ENCODE measurements at regions not wholly inside any gene's neighbourhood (a gene's known extent, or its start where the extent isn't known, plus 50 kb on each side); places are given as distances from the start of the nearest gene placed in this dataset.

DNA sequence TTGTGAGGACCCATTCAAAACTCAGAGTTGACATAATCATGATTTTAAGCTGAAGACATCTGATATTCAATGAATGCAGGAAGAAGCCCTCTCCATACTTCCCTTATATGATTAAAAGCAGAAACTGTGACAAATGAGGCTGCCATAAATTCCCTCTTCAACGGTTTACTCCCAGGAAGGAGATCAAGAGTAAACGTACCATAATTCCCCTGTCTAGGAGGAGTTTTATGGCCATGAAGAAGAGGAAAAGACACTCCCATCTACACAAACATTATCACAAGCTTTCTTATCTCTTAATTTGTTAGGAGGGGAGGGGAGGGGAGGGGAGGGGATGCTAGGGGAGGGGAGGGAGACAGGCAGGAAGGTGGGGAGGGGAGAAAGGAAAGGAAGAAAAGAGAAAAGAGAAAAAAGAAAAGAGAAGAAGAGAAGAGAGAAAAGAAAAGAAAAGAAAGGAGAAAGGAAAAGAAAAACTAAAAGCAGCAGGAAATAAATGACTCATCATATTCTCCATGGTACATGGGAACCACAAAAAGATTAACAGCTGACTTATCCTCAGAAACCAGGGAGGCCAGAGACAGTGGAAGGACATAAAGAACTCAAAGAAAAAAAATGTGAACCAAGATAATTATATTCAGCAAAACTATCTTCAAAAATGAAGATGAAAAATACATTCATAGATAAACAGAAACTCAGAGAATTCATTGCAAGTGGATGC is 121.6 kb downstream of the ALOX5 start:
- TF ChIP-seq, protein P1, sequence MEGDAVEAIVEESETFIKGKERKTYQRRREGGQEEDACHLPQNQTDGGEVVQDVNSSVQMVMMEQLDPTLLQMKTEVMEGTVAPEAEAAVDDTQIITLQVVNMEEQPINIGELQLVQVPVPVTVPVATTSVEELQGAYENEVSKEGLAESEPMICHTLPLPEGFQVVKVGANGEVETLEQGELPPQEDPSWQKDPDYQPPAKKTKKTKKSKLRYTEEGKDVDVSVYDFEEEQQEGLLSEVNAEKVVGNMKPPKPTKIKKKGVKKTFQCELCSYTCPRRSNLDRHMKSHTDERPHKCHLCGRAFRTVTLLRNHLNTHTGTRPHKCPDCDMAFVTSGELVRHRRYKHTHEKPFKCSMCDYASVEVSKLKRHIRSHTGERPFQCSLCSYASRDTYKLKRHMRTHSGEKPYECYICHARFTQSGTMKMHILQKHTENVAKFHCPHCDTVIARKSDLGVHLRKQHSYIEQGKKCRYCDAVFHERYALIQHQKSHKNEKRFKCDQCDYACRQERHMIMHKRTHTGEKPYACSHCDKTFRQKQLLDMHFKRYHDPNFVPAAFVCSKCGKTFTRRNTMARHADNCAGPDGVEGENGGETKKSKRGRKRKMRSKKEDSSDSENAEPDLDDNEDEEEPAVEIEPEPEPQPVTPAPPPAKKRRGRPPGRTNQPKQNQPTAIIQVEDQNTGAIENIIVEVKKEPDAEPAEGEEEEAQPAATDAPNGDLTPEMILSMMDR (IDR thresholded peaks at IDR 0.05), result no peak
- TF ChIP-seq, protein P2, sequence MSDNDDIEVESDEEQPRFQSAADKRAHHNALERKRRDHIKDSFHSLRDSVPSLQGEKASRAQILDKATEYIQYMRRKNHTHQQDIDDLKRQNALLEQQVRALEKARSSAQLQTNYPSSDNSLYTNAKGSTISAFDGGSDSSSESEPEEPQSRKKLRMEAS (CRISPR knock-in tag; IDR thresholded peaks at IDR 0.05), result no peak
- no peak for TF ChIP-seq NR2C2 (CRISPR knock-in tag; IDR thresholded peaks at IDR 0.05)
- TF ChIP-seq, protein P3, sequence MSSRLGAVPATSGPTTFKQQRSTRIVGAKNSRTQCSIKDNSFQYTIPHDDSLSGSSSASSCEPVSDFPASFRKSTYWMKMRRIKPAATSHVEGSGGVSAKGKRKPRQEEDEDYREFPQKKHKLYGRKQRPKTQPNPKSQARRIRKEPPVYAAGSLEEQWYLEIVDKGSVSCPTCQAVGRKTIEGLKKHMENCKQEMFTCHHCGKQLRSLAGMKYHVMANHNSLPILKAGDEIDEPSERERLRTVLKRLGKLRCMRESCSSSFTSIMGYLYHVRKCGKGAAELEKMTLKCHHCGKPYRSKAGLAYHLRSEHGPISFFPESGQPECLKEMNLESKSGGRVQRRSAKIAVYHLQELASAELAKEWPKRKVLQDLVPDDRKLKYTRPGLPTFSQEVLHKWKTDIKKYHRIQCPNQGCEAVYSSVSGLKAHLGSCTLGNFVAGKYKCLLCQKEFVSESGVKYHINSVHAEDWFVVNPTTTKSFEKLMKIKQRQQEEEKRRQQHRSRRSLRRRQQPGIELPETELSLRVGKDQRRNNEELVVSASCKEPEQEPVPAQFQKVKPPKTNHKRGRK (CRISPR knock-in tag; IDR thresholded peaks at IDR 0.05; ENCODE audit: borderline replicate concordance), result no peak
- TF ChIP-seq, protein P4, sequence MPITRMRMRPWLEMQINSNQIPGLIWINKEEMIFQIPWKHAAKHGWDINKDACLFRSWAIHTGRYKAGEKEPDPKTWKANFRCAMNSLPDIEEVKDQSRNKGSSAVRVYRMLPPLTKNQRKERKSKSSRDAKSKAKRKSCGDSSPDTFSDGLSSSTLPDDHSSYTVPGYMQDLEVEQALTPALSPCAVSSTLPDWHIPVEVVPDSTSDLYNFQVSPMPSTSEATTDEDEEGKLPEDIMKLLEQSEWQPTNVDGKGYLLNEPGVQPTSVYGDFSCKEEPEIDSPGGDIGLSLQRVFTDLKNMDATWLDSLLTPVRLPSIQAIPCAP (CRISPR knock-in tag; IDR thresholded peaks at IDR 0.05), result no peak
- no peak for TF ChIP-seq ZBTB21 (CRISPR knock-in tag; IDR thresholded peaks at IDR 0.05; ENCODE audit: borderline replicate concordance)
- no peak for TF ChIP-seq TEAD4 (CRISPR knock-in tag; IDR thresholded peaks at IDR 0.05)
- no peak for TF ChIP-seq ZNF138 (CRISPR knock-in tag; conservative IDR thresholded peaks at IDR 0.05)
- no peak for TF ChIP-seq TEAD1 (CRISPR knock-in tag; IDR thresholded peaks at IDR 0.05)
- no peak for TF ChIP-seq ZNF232 (CRISPR knock-in tag; IDR thresholded peaks at IDR 0.05)
- no peak for TF ChIP-seq STAT6 (CRISPR knock-in tag; conservative IDR thresholded peaks at IDR 0.05; ENCODE audit: low read depth)
- TF ChIP-seq HMGA2 (CRISPR knock-in tag; IDR thresholded peaks at IDR 0.05), result no peak
- TF ChIP-seq FOXP1 (CRISPR knock-in tag; IDR thresholded peaks at IDR 0.05; ENCODE audit: borderline replicate concordance), result no peak
